WTC11 (cell line): ENCODE measurements at regions not wholly inside any gene's neighbourhood (a gene's known extent, or its start where the extent isn't known, plus 50 kb on each side); places are given as distances from the start of the nearest gene placed in this dataset.
"Not testable (repeated sequence)": the region's sequence is repeated elsewhere in the genome, so short reads cannot be mapped to it uniquely, and the experiment has no call there.

Experiments
- ATAC-seq: fragments of 200-7000 bp; cut with Tn5 transposase; 2 replicates; pipeline ENCODE4 v1.10.0; 2021; ENCODE audit warnings: mild to moderate bottlenecking, moderate library complexity
- CTCF ChIA-PET: fragments of 300-600 bp; sonication (Branson Sonifier 250); formaldehyde crosslinking; loops from one replicate; lab custom pipeline; 2021; ENCODE audit warnings: antibody characterized with exemption; lab: Charles Lee
- POLR2A ChIA-PET: fragments of 350-600 bp; sonication (Branson Sonifier 250); formaldehyde crosslinking; loops from one replicate; lab custom pipeline; 2021; ENCODE audit warnings: antibody characterized with exemption; lab: Charles Lee
- DNase-seq: peaks from one replicate; pipeline ENCODE4 v3.0.0; 2021; ENCODE audit warnings: low spot score
- H3K27ac Mint-ChIP-seq: 2 replicates; pipeline ENCODE4 v1.8.0; 2021; ENCODE audit warnings: mixed read lengths
- H3K27me3 Mint-ChIP-seq: 2 replicates; pipeline ENCODE4 v1.8.0; 2021; ENCODE audit warnings: low read depth, mild to moderate bottlenecking, moderate library complexity, mixed read lengths
- H3K36me3 Mint-ChIP-seq: 2 replicates; pipeline ENCODE4 v1.8.0; 2021; ENCODE audit warnings: mixed read lengths
- H3K4me1 Mint-ChIP-seq: 2 replicates; pipeline ENCODE4 v1.8.0; 2022; ENCODE audit warnings: mixed read lengths
- H3K4me3 Mint-ChIP-seq: 2 replicates; pipeline ENCODE4 v1.8.0; 2021; ENCODE audit warnings: mild to moderate bottlenecking, moderate library complexity, mixed read lengths
- H3K9me3 Mint-ChIP-seq: 2 replicates; pipeline ENCODE4 v1.8.0; 2021; ENCODE audit warnings: mixed read lengths
- ATF2 ChIP-seq: sonication (generic); formaldehyde crosslinking; IDR thresholded peaks from 2 replicates; pipeline ENCODE4 v1.8.1; 2022; ENCODE audit warnings: low read depth, missing genetic modification reagents, borderline replicate concordance
- CREM ChIP-seq: sonication (generic); formaldehyde crosslinking; IDR thresholded peaks from 2 replicates; pipeline ENCODE4 v1.8.1; 2022; ENCODE audit warnings: mild to moderate bottlenecking, missing genetic modification reagents, moderate library complexity
- ERG ChIP-seq: fragments of 250-450 bp; sonication (Bioruptor Pico); IDR thresholded peaks from 2 replicates; pipeline ENCODE4 v1.8.0; 2021; ENCODE audit warnings: mild to moderate bottlenecking
- ESRRA ChIP-seq: sonication (generic); formaldehyde crosslinking; IDR thresholded peaks from 2 replicates; pipeline ENCODE4 v1.8.1; 2022; ENCODE audit warnings: mild to moderate bottlenecking, missing genetic modification reagents, borderline replicate concordance
- GRHL2 ChIP-seq: fragments of 250-450 bp; sonication (Bioruptor Pico); IDR thresholded peaks from 2 replicates; pipeline ENCODE4 v1.8.0; 2022; ENCODE audit warnings: mild to moderate bottlenecking, moderate library complexity; ENCODE audit not compliant: insufficient replicate concordance, severe bottlenecking
- HMGXB4 ChIP-seq: sonication (generic); formaldehyde crosslinking; IDR thresholded peaks from 2 replicates; pipeline ENCODE4 v1.8.1; 2023; ENCODE audit warnings: mild to moderate bottlenecking, moderate library complexity, missing genetic modification reagents
- RELA ChIP-seq: sonication (generic); formaldehyde crosslinking; IDR thresholded peaks from 2 replicates; pipeline ENCODE4 v1.8.1; 2022; ENCODE audit warnings: missing genetic modification reagents, mild to moderate bottlenecking, borderline replicate concordance
- SMAD4 ChIP-seq: sonication (generic); formaldehyde crosslinking; IDR thresholded peaks from 2 replicates; pipeline ENCODE4 v1.8.0; 2022; ENCODE audit warnings: mild to moderate bottlenecking, missing genetic modification reagents
- ZNF121 ChIP-seq: sonication (generic); formaldehyde crosslinking; IDR thresholded peaks from 2 replicates; pipeline ENCODE4 v1.8.0; 2023; ENCODE audit warnings: missing genetic modification reagents
- ZNF219 ChIP-seq: sonication (generic); formaldehyde crosslinking; IDR thresholded peaks from 2 replicates; pipeline ENCODE4 v1.8.0; 2023; ENCODE audit warnings: missing genetic modification reagents, mild to moderate bottlenecking, borderline replicate concordance
- ZNF281 ChIP-seq: sonication (generic); formaldehyde crosslinking; IDR thresholded peaks from 2 replicates; pipeline ENCODE4 v1.8.0; 2023; ENCODE audit warnings: mild to moderate bottlenecking, missing genetic modification reagents
- ZSCAN18 ChIP-seq: fragments of 250-450 bp; sonication (Bioruptor Pico); IDR thresholded peaks from 2 replicates; pipeline ENCODE4 v2.1.2; 2022; ENCODE audit warnings: mild to moderate bottlenecking, moderate library complexity

- H3K27ac Mint-ChIP-seq, ATAC-seq, H3K36me3 Mint-ChIP-seq, H3K9me3 Mint-ChIP-seq, DNase-seq, CTCF ChIA-PET, H3K4me3 Mint-ChIP-seq, H3K27me3 Mint-ChIP-seq, H3K4me1 Mint-ChIP-seq, POLR2A ChIA-PET: not testable (repeated sequence)
Observed at GRCh38 chr4:118530107-118530506, 155.1 kb upstream of the METTL14 start.

- H3K27me3 Mint-ChIP-seq, H3K27ac Mint-ChIP-seq, DNase-seq, H3K4me3 Mint-ChIP-seq, H3K36me3 Mint-ChIP-seq, H3K9me3 Mint-ChIP-seq, POLR2A ChIA-PET, ATAC-seq, H3K4me1 Mint-ChIP-seq: not testable (repeated sequence)
- CTCF ChIA-PET, result interaction anchor here (1.6 kb wide), 1 partner anchor 108 kb away, joined by 4 read pairs; no protein-coding TSS in a partner anchor
Observed at GRCh38 chr4:118531947-118532346, 153.2 kb upstream of the METTL14 start.

GRCh38 chr4:118535788-118536187 is 149.4 kb upstream of the METTL14 start:
- POLR2A ChIA-PET, DNase-seq, H3K27ac Mint-ChIP-seq, H3K36me3 Mint-ChIP-seq, H3K9me3 Mint-ChIP-seq, H3K4me3 Mint-ChIP-seq, H3K27me3 Mint-ChIP-seq, H3K4me1 Mint-ChIP-seq, CTCF ChIA-PET, ATAC-seq: not testable (repeated sequence)

GRCh38 chr4:118539412-118540077 is 145.6 kb upstream of the METTL14 start:
- H3K4me1 Mint-ChIP-seq, H3K36me3 Mint-ChIP-seq, POLR2A ChIA-PET, DNase-seq, H3K27ac Mint-ChIP-seq, CTCF ChIA-PET, H3K27me3 Mint-ChIP-seq, ATAC-seq, H3K4me3 Mint-ChIP-seq: not testable (repeated sequence)
- H3K9me3 Mint-ChIP-seq, result peaks cover 12% of the 10 kb centered on the region

- CTCF ChIA-PET, H3K9me3 Mint-ChIP-seq: not testable (repeated sequence)
Observed at GRCh38 chr4:118556576-118556975, 128.6 kb upstream of the METTL14 start.

GRCh38 chr4:118557298-118557851 is 127.8 kb upstream of the METTL14 start:
- no peak for ATAC-seq
- TF ChIP-seq CREM (CRISPR knock-in tag), result no peak
- TF ChIP-seq GRHL2 (CRISPR knock-in tag), result no peak
- no peak for TF ChIP-seq ZNF281 (CRISPR knock-in tag)
- TF ChIP-seq ZSCAN18 (CRISPR knock-in tag), result no peak
- TF ChIP-seq ZNF219 (CRISPR knock-in tag), result no peak
- TF ChIP-seq ESRRA (CRISPR knock-in tag), result no peak
- TF ChIP-seq ATF2 (CRISPR knock-in tag), result no peak
- TF ChIP-seq ZNF121 (CRISPR knock-in tag), result no peak
- TF ChIP-seq ERG (CRISPR knock-in tag), result no peak
- TF ChIP-seq HMGXB4 (CRISPR knock-in tag), result no peak
- TF ChIP-seq SMAD4 (CRISPR knock-in tag), result no peak
- TF ChIP-seq RELA (CRISPR knock-in tag), result no peak

More at GRCh38 chr4:118556576-118556975, 128.6 kb upstream of the METTL14 start:
- H3K4me3 Mint-ChIP-seq, H3K36me3 Mint-ChIP-seq, POLR2A ChIA-PET, H3K27me3 Mint-ChIP-seq, H3K27ac Mint-ChIP-seq, DNase-seq, ATAC-seq, H3K4me1 Mint-ChIP-seq: not testable (repeated sequence)

More at GRCh38 chr4:118557298-118557851, 127.8 kb upstream of the METTL14 start:
- H3K4me3 Mint-ChIP-seq, result no peak overlapping the region
- no peak for DNase-seq
- H3K4me1 Mint-ChIP-seq, result 0 out of 2 replicates have a peak, but pooled peaks cover 6% of the 10 kb centered on the region
- POLR2A ChIA-PET, result no interaction called here
- CTCF ChIA-PET, result no interaction called here
- no peaks in the 10 kb centered on the region; the same call in 1 of the 2 replicates for H3K27me3 Mint-ChIP-seq
- no peaks in the 10 kb centered on the region for H3K36me3 Mint-ChIP-seq
- H3K27ac Mint-ChIP-seq, result no peak overlapping the region
- H3K9me3 Mint-ChIP-seq, result no peaks in the 10 kb centered on the region
